ENCODE measurements at regions not wholly inside any gene's neighbourhood (a gene's known extent, or its start where the extent isn't known, plus 50 kb on each side); places are given as distances from the start of the nearest gene placed in this dataset.

- no peaks in the 10 kb centered on the region for H3K36me3 ChIP-seq (ENCODE audit: insufficient read depth, low read length)
- H3K27ac ChIP-seq (ENCODE audit: low read depth, low read length): no peak overlapping the region
- peaks cover 15% of the 10 kb centered on the region for H3K27me3 ChIP-seq (ENCODE audit: insufficient read depth, low read length)
- no peak overlapping the region for H3K4me3 ChIP-seq (ENCODE audit: low read depth, low read length)
- no peaks in the 10 kb centered on the region for H3K4me1 ChIP-seq (ENCODE audit: control insufficient read depth, insufficient read depth, low read length, unreplicated experiment)
- H2AFZ ChIP-seq (ENCODE audit: low read length, unreplicated experiment): no peak overlapping the region
- H3K79me2 ChIP-seq (ENCODE audit: control insufficient read depth, insufficient read depth, low read length, unreplicated experiment): no peaks in the 10 kb centered on the region
Measured at GRCh38 chr10:42981358-42982236, 95.3 kb upstream of the RET start.

DNA sequence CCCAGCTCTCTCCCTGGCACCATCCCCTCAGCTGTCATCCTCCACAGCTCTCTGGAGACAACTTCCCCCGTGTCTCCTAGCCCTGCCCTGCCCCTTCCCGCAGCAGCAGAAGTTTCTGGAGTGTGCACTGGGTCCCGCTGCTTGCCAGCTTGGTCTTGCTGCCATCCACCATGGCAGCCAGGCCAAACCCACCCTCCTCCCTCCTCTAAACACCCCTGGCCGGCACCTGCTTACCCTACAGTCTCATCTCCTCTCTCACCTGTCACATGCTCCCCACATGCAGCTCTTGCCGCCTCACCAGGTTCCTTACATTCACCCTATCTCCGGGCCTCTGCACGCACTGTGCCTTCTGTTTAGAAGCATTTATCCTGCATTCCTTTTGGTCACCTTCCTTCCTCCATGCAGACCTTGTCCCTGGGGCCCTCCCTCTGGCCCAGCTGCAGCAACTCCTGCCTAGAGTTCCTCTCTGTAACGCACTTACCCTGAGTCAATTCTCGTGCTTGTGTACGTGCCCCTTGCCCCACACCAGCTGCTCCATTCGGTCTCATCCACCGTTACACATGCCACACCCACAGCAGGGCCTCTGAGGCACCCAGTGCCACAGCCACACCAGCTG, 93.9 kb upstream of the RET start:
- Histone ChIP-seq H3K27me3 (ENCODE audit: insufficient read depth, low read length) (0 out of 2 replicates have a peak, but pooled peaks cover 8% of the 10 kb centered on the region), H3K79me2 (ENCODE audit: control insufficient read depth, insufficient read depth, low read length, unreplicated experiment) (no peaks in the 10 kb centered on the region), H3K4me1 (ENCODE audit: control insufficient read depth, insufficient read depth, low read length, unreplicated experiment) (no peaks in the 10 kb centered on the region), H3K36me3 (ENCODE audit: insufficient read depth, low read length) (no peaks in the 10 kb centered on the region), H3K4me3 (ENCODE audit: low read depth, low read length) (no peak overlapping the region), H2AFZ (ENCODE audit: low read length, unreplicated experiment) (no peak overlapping the region), H3K27ac (ENCODE audit: low read depth, low read length) (no peak overlapping the region)

GRCh38 chr10:42983591-42983990, 93.3 kb upstream of the RET start:
- H3K36me3 ChIP-seq (ENCODE audit: insufficient read depth, low read length): no peaks in the 10 kb centered on the region

DNA sequence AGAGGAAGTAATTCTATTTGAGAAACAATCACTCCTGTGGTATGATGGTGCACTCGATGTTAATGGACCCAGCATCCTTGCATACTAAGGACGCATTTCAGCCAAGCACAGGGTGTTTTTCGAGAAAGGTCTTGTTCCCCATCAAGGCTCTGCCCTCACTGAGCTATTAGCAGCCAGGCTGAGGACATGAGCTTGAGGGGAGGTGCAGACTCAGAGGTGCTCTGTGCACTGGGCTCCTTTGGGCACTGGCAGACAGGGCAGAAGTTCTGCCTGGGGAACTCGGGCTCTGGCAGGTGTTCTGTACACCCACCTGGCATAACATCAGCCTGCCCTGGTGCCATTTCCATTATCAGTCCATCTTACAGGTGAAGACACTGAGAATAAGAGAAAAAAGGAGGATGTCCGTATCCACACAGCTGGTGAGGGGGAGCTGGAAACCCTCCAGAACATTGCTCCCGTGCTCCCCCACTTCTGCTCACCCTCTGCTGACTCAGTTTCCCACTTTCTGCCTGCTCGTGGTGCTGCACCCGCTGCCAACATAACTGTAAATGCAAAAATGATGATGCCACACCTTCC, 92.7 kb upstream of the RET start:
- H3K4me3 ChIP-seq (ENCODE audit: low read depth, low read length): no peak overlapping the region
- H2AFZ ChIP-seq (ENCODE audit: low read length, unreplicated experiment): no peak overlapping the region
- no peak overlapping the region for H3K27ac ChIP-seq (ENCODE audit: low read depth, low read length)
- no peaks in the 10 kb centered on the region for H3K4me1 ChIP-seq (ENCODE audit: control insufficient read depth, insufficient read depth, low read length, unreplicated experiment)
- no peaks in the 10 kb centered on the region for H3K27me3 ChIP-seq (ENCODE audit: insufficient read depth, low read length)
- H3K79me2 ChIP-seq (ENCODE audit: control insufficient read depth, insufficient read depth, low read length, unreplicated experiment): no peaks in the 10 kb centered on the region
- H3K36me3 ChIP-seq (ENCODE audit: insufficient read depth, low read length): no peaks in the 10 kb centered on the region

More at GRCh38 chr10:42983591-42983990, 93.3 kb upstream of the RET start:
- Histone ChIP-seq H3K79me2 (ENCODE audit: control insufficient read depth, insufficient read depth, low read length, unreplicated experiment) (no peaks in the 10 kb centered on the region), H3K4me1 (ENCODE audit: control insufficient read depth, insufficient read depth, low read length, unreplicated experiment) (no peaks in the 10 kb centered on the region), H3K27ac (ENCODE audit: low read depth, low read length) (no peak overlapping the region), H3K27me3 (ENCODE audit: insufficient read depth, low read length) (0 out of 2 replicates have a peak, but pooled peaks cover 2% of the 10 kb centered on the region), H3K4me3 (ENCODE audit: low read depth, low read length) (no peak overlapping the region), H2AFZ (ENCODE audit: low read length, unreplicated experiment) (no peak overlapping the region)

DNA sequence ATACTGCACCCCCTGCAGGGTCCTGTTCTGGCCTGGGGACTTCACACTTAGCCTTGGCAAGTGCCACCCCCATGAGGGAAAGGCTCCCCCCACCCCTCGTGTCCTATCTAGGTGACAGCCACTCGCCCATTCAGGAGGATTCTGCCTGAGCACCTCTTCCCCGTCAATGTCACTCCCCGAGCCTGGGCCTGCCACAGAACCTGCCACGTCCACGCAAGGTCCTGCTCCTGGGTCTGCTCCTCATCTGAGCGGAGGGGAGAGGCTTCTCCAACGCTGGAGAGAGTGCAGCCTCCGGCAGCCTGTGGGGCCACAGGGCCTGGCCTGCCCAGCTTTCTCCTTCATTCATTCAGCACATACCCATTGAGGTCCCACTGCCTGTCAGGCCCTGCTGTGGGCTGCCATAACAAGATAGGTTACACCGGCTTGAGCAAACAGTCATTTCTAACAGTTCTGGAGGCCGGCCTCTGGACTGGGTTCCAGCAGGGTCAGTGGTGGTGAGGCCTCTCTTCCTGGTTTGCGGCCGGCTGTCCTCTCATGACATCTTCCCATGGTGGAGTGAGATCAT, 92.0 kb upstream of the RET start:
- Histone ChIP-seq H3K4me1 (ENCODE audit: control insufficient read depth, insufficient read depth, low read length, unreplicated experiment) (no peaks in the 10 kb centered on the region), H2AFZ (ENCODE audit: low read length, unreplicated experiment) (no peak overlapping the region), H3K79me2 (ENCODE audit: control insufficient read depth, insufficient read depth, low read length, unreplicated experiment) (no peaks in the 10 kb centered on the region), H3K27ac (ENCODE audit: low read depth, low read length) (no peak overlapping the region), H3K36me3 (ENCODE audit: insufficient read depth, low read length) (no peaks in the 10 kb centered on the region), H3K4me3 (ENCODE audit: low read depth, low read length) (no peak overlapping the region), H3K27me3 (ENCODE audit: insufficient read depth, low read length) (no peaks in the 10 kb centered on the region)

DNA sequence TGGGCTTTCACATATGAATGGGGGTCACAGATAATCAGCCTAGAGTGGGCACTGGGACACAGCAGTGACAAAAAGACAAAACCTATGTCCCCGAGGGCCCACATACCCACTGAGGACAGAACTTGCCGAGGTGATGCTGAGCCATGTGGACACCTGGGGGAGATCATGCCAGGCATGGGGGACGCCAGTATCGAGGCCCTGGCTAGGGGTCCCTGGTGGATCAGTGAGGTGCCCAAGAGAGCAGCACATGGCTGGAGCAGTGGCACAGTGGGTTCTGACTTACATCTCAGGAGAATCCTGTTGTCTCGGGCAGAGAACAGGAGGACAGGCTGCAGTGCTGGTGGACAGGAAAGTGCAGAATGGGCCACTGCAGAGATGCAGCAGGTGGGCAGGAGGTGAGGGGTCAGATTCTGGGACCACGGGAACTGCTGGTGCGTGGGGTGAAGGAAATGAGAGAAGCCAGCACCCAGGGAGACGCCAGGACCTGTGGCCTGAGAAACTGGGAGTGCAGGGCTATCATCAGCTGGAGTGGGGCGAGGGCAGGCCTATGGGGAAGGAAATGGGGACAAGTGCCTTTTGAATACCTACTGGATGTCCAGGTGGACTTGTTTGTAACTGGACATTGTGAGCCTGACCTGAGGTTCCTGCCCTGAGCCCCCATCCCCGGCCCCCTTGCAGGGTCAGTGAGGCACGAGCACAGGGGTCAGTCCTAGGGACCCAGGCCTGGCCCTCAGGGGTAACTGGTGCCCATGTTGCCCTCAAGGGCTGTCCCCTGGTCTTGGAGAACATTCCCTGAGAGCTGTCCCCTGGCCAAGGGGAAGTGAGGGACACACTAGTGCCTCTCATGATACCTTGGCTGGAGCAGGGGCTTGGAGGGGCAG, 91.2 kb upstream of the RET start:
- Histone ChIP-seq H3K4me1 (ENCODE audit: control insufficient read depth, insufficient read depth, low read length, unreplicated experiment) (no peaks in the 10 kb centered on the region), H2AFZ (ENCODE audit: low read length, unreplicated experiment) (no peak overlapping the region), H3K4me3 (ENCODE audit: low read depth, low read length) (no peak overlapping the region), H3K27ac (ENCODE audit: low read depth, low read length) (no peak overlapping the region), H3K36me3 (ENCODE audit: insufficient read depth, low read length) (no peaks in the 10 kb centered on the region), H3K27me3 (ENCODE audit: insufficient read depth, low read length) (no peaks in the 10 kb centered on the region), H3K79me2 (ENCODE audit: control insufficient read depth, insufficient read depth, low read length, unreplicated experiment) (no peaks in the 10 kb centered on the region)

- no peak overlapping the region for H2AFZ ChIP-seq (ENCODE audit: low read length, unreplicated experiment)
- no peaks in the 10 kb centered on the region for H3K27me3 ChIP-seq (ENCODE audit: insufficient read depth, low read length)
- H3K4me1 ChIP-seq (ENCODE audit: control insufficient read depth, insufficient read depth, low read length, unreplicated experiment): no peaks in the 10 kb centered on the region
- H3K4me3 ChIP-seq (ENCODE audit: low read depth, low read length): no peak overlapping the region
- H3K27ac ChIP-seq (ENCODE audit: low read depth, low read length): no peak overlapping the region
- H3K36me3 ChIP-seq (ENCODE audit: insufficient read depth, low read length): no peaks in the 10 kb centered on the region
- no peaks in the 10 kb centered on the region for H3K79me2 ChIP-seq (ENCODE audit: control insufficient read depth, insufficient read depth, low read length, unreplicated experiment)
Measured at GRCh38 chr10:42986633-42987032, 90.2 kb upstream of the RET start.

- Histone ChIP-seq H3K4me1 (ENCODE audit: control insufficient read depth, insufficient read depth, low read length, unreplicated experiment) (no peaks in the 10 kb centered on the region), H3K36me3 (ENCODE audit: insufficient read depth, low read length) (no peaks in the 10 kb centered on the region), H3K4me3 (ENCODE audit: low read depth, low read length) (no peak overlapping the region), H2AFZ (ENCODE audit: low read length, unreplicated experiment) (no peak overlapping the region), H3K27ac (ENCODE audit: low read depth, low read length) (no peak overlapping the region), H3K27me3 (ENCODE audit: insufficient read depth, low read length) (no peaks in the 10 kb centered on the region), H3K79me2 (ENCODE audit: control insufficient read depth, insufficient read depth, low read length, unreplicated experiment) (no peaks in the 10 kb centered on the region)
Measured at GRCh38 chr10:42987121-42987541, 89.7 kb upstream of the RET start.

- Histone ChIP-seq H3K27me3 (ENCODE audit: insufficient read depth, low read length) (no peaks in the 10 kb centered on the region), H3K4me3 (ENCODE audit: low read depth, low read length) (no peak overlapping the region), H3K27ac (ENCODE audit: low read depth, low read length) (no peak overlapping the region), H3K36me3 (ENCODE audit: insufficient read depth, low read length) (no peaks in the 10 kb centered on the region), H3K4me1 (ENCODE audit: control insufficient read depth, insufficient read depth, low read length, unreplicated experiment) (no peaks in the 10 kb centered on the region), H2AFZ (ENCODE audit: low read length, unreplicated experiment) (no peak overlapping the region), H3K79me2 (ENCODE audit: control insufficient read depth, insufficient read depth, low read length, unreplicated experiment) (no peaks in the 10 kb centered on the region)
Measured at GRCh38 chr10:42987575-42987974, 89.3 kb upstream of the RET start.

DNA sequence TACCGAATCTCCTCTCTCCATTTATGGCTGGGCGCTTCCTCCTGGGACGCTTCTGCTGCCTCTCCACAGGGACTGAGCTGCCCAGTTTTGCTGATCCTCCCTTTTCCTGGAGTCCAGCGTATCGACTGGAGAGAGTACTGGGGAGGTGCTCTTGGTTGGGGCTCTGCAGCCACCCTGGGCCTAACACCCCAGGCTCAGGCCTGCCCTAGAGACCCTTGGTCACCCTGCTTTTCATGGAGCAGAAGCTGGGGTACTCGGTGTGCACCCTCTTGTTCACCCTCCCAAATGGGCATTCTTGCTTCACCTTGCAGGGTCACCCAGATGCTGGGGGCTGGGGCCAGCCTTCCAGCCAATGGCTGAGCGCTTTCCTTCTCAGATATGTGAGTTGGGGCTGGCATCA, 88.8 kb upstream of the RET start:
- Histone ChIP-seq H3K4me1 (ENCODE audit: control insufficient read depth, insufficient read depth, low read length, unreplicated experiment) (no peaks in the 10 kb centered on the region), H2AFZ (ENCODE audit: low read length, unreplicated experiment) (no peak overlapping the region), H3K27ac (ENCODE audit: low read depth, low read length) (no peak overlapping the region), H3K79me2 (ENCODE audit: control insufficient read depth, insufficient read depth, low read length, unreplicated experiment) (no peaks in the 10 kb centered on the region), H3K27me3 (ENCODE audit: insufficient read depth, low read length) (0 out of 2 replicates have a peak, but pooled peaks cover 4% of the 10 kb centered on the region), H3K4me3 (ENCODE audit: low read depth, low read length) (no peak overlapping the region), H3K36me3 (ENCODE audit: insufficient read depth, low read length) (no peaks in the 10 kb centered on the region)
